WTC11 (cell line): ENCODE measurements at regions not wholly inside any gene's neighbourhood (a gene's known extent, or its start where the extent isn't known, plus 50 kb on each side); places are given as distances from the start of the nearest gene placed in this dataset.

ENCODE experiments used
- ATF2 ChIP-seq: sonication (generic); formaldehyde crosslinking; IDR thresholded peaks from 2 replicates; pipeline ENCODE4 v1.8.1; 2022; ENCODE audit warnings: low read depth, missing genetic modification reagents, borderline replicate concordance
- E2F4 ChIP-seq: sonication (generic); formaldehyde crosslinking; IDR thresholded peaks from 2 replicates; pipeline ENCODE4 v1.8.1; 2022; ENCODE audit warnings: low read depth, mild to moderate bottlenecking, moderate library complexity, missing genetic modification reagents, borderline replicate concordance
- GABPB1 ChIP-seq: sonication (generic); formaldehyde crosslinking; IDR thresholded peaks from 2 replicates; pipeline ENCODE4 v1.8.1; 2023; ENCODE audit warnings: mild to moderate bottlenecking, missing genetic modification reagents
- USF1 ChIP-seq: sonication (generic); formaldehyde crosslinking; IDR thresholded peaks from 2 replicates; pipeline ENCODE4 v1.8.0; 2022; ENCODE audit warnings: mild to moderate bottlenecking, missing genetic modification reagents
- TF ChIP-seq, protein P1 (sequence below): sonication (generic); formaldehyde crosslinking; IDR thresholded peaks from 2 replicates; pipeline ENCODE4 v1.8.0; 2023; ENCODE audit warnings: missing genetic modification reagents
- TF ChIP-seq, protein P2 (sequence below): sonication (generic); formaldehyde crosslinking; IDR thresholded peaks from 2 replicates; pipeline ENCODE4 v1.8.1; 2023; ENCODE audit warnings: mild to moderate bottlenecking, missing genetic modification reagents, moderate library complexity

GRCh38 chr2:151553-152334 lies 105.4 kb upstream of the FAM110C start:
- TF ChIP-seq USF1 (CRISPR knock-in tag), result no peak
- no peak for TF ChIP-seq E2F4 (CRISPR knock-in tag)
- TF ChIP-seq GABPB1, result no peak
- TF ChIP-seq, protein P1, sequence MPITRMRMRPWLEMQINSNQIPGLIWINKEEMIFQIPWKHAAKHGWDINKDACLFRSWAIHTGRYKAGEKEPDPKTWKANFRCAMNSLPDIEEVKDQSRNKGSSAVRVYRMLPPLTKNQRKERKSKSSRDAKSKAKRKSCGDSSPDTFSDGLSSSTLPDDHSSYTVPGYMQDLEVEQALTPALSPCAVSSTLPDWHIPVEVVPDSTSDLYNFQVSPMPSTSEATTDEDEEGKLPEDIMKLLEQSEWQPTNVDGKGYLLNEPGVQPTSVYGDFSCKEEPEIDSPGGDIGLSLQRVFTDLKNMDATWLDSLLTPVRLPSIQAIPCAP (CRISPR knock-in tag), result no peak
- TF ChIP-seq, protein P2, sequence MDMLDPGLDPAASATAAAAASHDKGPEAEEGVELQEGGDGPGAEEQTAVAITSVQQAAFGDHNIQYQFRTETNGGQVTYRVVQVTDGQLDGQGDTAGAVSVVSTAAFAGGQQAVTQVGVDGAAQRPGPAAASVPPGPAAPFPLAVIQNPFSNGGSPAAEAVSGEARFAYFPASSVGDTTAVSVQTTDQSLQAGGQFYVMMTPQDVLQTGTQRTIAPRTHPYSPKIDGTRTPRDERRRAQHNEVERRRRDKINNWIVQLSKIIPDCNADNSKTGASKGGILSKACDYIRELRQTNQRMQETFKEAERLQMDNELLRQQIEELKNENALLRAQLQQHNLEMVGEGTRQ (CRISPR knock-in tag), result no peak
- no peak for TF ChIP-seq ATF2 (CRISPR knock-in tag)
